EL (cell line): ENCODE measurements at regions not wholly inside any gene's neighbourhood (a gene's known extent, or its start where the extent isn't known, plus 50 kb on each side); places are given as distances from the start of the nearest gene placed in this dataset.

Source experiments
- DNase-seq: peaks from one replicate; pipeline ENCODE4 v3.0.0-alpha.2; 2016

DNA sequence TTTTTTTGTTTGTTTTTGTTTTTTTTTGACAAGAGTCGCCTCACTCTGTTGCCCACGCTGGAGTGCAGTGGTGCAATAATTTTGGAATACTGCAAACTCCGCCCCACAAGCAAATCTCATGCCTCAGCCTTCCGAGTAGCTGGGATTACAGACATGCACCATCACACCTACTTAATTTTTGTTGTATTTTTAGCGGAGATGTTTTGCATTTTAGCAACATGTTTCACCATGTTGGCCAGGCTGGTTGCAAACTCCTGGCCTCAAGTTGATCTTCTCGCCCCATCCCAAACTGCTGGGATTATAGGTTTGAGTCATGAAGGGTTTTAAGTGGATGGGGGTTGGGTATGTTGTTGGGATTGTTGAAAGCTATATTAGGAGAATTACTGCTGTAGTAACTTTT, 270.9 kb upstream of the LCORL start:
- no peak for DNase-seq

DNA sequence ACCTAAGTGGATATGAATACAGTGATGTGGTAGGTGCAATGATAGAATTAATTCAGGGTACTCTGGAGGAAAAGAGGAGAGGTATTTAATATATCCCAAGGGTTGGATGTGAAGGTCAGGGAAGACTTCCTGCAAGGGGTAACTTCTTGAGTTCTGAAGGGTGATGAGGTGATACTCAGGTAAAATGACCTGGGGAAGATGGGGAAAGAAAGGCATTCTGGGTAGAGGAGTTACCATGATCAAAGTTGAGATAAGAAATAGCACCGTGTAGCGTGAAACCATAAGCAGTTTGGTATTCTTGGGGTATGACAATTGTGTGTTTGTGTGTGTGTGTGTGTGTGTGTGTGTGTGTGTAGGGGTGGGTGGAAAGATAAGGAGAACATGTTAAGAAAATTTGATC, 270.4 kb upstream of the LCORL start:
- DNase-seq, result no peak

DNA sequence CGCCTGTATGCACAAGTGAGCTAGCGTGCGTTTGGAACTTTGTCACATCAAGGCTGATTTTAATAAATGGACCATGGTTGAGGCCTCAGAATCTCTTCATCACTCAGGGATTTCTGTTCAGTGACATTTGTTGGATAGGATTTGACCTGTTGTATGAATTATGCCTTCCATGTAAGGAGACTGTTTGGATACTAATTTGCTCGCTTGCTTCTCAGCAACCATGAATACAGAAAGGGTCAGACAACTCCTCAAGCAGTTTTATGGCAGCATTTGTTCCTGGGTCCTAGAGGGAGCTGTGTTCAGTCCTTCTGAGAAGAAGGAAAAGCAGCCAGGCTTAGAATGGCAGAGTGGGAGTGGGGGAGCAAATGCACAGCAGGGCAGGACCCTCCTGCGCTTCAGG, 269.7 kb upstream of the LCORL start:
- DNase-seq, result no peak

DNA sequence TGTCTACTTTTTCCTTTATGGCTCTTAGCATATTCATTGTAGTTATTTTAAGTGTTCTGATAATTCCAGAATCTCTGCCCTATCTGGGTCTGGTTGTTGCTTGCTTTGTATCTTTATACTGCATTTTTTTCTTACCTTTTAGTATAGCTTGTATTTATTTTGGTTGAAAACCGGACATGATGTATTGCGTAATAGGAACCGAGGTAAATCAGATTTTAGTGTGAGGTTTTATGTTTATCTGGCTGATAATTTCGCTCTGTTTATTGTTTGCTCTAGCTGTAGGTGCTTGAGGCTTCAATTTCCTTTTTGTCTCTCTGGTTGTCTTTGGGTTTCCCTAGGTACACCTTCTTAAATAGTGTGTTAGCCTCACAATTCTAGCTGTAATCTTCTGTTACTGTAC, 263.8 kb upstream of the LCORL start:
- no peak for DNase-seq

DNA sequence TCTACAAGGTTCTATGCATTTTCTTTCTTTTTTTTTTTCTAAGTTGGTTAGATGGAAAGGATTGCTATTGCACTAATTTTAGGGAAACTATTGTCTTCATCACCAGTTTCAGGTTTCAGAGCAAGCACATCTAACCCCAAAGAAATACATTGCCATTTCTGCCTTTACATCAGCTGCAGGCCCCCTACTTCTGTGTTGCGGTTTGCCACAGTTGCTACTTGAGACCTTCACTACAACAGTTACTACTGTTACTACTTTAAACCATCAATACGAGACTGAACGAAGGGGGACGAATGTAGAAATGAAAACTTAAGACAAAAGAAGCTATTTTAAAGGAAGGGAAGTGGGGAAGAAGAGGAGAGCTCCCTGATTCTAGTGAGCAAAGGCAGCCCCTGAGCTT, 256.7 kb upstream of the LCORL start:
- no peak for DNase-seq

DNA sequence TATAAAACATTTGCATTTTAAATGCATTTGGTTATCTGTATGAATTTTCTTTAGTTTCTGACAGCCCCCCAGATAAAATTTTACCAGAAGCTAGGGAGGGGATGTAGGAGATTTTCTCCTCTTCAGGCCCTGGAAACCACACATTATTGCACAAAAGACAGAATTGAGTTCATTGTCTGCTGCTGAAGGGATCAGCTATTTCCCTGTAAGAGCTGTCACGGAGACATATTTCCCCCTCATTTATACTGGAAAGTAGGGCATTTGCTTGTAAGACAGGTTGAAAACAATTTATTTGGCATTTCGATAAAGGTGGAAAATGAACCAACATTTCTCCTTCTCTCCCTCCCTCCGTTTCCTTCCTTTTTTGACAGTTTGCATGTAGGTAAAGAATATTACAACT, 241.3 kb upstream of the LCORL start:
- DNase-seq, result no peak

DNA sequence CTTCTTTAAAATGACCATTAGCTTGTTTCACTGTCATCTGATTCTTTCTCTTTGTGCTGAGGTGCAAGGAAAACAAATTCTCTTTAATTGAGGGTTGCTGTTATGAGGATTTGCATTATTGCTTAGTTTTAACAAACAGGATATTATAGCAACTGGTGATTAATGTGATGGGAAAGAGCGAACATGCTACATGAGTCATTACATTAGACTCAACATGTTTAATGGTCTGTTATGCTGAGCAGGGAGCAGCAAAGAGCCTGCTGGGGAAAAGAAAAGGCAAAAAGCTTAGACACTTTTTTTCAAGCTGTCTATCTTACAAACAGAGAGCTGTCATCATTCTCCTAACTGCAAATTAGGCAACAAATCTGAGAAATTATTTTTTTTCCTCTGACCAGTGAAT, 230.5 kb upstream of the LCORL start:
- DNase-seq, result no peak

DNA sequence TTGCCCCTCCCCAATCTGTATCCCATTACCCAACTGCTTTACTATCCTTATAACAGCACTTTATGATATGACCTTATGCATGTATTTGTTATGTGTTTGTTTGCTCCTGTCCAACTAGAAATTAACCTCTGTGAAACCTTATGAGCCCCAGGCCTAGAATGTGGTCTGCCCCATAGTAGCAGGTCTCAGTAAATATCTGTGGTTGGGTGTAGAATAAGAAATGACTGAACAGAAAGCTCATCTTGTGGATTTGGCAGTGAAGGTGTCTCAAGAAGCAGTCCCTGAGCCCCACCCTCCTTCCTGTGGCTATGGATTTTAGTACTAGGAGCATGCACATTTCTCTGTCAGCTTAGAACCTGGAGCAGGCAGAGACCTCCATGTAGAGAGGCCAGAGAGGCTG, 229.0 kb upstream of the LCORL start:
- no peak for DNase-seq

DNA sequence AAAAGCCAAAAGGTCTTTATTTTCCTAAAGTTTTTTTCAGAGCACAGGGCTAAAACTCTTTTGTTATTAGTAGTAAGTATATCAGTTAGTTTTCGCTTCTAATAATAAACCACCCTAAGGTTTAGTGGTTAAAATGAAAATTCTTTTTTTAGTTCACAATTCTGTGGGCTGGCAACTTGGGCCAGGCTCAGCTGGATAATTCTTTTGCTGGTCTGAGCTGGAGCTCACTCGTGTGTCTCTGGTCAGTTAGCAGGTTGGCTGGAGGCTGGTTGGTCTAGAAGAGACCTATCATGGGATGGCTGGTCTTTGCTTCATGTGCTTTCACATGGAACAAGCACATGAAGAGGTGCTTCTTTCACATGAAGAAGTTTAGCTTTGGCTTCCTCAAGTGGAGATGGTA, 227.1 kb upstream of the LCORL start:
- DNase-seq, result no peak

DNA sequence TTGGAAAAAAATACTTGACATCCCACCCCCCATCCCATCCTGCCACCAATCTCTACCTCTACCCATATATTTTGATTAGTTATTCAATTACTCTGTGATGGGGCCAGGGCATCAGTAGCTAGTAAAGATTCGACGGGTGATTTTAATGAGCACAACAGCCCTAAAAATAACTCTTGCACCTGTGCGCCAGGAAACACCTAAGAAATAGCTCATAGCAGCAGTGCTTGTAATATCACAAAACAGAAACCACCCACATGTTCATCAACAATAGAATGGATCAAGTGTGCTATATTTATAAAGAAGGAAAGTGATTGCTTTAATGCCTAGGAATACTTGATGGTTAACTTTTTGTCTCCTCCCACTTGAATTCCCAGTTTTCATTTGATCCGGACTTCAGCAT, 225.6 kb upstream of the LCORL start:
- DNase-seq, result no peak

DNA sequence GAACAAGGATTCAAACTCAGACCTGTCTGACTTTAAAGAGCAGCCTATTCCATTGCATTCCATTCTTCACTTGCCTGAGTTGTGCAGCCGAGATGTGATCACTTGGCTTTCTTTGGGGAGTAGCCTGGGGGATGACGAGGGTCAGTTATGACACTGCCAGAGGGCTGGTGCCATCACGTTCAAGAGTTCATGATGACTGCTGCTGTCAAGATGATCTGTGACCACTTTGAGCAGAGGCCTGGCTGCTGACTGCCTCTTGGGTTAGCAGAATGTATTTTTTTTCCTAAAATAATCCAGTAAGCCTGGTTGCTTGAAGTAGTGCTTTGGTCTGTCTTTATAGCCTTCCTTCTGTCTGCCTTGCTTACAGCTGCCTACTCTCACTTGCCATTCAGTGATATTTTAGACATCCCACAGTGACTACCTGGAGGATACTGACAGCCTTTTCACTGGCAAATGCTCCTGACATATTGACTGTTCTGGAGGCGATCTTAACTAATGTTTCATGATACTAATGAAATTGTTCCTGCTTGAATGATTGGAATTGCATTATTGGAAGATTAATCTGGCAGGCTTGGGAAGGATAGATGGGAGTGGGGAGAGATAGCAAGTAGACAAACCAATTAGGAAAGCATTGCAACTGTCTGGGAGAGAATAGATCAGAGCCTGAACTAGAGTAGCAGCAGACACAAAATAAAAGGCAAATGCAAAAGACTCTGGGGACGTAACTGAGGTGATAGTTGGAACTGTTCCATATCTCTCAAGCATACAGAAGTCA, 221.6 kb upstream of the LCORL start:
- DNase-seq, result no peak

DNA sequence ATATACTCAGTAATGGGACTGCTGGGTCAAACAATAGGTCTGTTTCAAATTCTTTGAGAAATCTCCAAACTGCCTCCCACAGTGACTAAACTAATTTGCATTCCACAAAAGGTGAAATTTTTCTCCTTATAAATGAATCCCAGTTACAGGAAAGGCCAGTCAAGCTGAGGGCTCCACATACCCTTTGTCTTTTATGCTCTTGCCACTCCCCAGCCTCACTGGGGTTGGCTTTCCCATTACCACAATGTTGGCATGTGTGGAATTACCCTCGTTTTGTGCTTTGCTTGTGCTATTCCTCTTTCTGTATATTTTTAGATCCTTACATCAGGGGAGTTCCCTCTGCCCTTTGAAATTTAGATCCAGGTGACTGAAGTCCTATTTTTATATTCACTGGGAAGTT, 220.2 kb upstream of the LCORL start:
- DNase-seq, result no peak

DNA sequence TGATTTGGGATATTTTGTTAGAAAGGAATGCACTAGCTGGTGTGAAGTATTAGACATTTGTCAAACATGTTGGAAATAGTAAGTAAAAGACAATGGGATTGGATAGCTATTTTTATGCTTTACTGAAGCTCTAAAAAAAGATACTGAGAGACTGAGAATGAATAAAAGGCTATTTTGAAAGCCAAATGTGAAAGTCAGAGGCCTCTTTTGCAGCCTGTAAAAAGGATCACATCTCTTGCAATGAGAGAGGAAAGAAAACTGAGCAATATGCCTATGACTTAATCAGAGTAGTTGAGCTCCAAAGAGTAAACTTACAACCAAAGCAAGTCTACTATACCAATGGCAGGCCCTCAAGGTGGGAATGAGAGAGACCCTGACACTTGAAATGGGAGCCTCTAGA, 212.6 kb upstream of the LCORL start:
- no peak for DNase-seq

DNA sequence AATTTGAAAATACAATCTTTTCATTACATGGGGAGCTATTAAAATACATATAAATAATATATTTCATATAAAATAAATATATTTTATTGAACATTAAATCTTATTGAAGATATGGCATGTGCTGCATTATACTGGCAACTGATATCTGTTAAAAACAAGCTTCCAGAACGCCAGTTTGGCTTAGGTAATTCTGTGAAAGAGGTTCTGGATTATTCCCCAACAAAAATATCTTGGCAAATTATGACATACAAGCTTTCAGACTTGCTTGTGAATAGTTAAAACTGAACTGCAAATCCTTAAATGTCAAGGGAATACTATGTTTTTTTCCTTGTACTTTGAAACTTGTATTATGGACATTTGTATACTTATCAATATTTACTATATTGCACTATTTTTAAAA, 210.2 kb upstream of the LCORL start:
- DNase-seq, result no peak

DNA sequence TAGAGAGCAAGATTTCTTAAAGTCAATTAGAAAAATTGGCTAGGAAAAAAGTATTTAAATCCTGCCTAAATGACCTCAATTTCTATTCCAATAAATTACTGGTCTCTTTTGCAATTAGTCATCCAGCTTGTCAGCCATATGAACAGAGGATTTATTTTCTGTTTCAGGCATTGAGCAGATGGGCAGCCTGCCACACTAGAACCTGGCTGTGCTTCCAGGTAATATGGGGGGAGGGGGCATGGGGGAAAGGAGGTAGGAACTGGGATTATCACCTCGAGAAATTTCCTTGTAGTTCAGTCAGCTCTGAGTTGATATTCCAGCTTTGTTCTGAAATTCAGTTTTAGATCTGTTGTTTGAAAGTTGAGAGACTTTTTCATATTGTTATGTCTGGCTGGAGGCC, 206.3 kb upstream of the LCORL start:
- no peak for DNase-seq

DNA sequence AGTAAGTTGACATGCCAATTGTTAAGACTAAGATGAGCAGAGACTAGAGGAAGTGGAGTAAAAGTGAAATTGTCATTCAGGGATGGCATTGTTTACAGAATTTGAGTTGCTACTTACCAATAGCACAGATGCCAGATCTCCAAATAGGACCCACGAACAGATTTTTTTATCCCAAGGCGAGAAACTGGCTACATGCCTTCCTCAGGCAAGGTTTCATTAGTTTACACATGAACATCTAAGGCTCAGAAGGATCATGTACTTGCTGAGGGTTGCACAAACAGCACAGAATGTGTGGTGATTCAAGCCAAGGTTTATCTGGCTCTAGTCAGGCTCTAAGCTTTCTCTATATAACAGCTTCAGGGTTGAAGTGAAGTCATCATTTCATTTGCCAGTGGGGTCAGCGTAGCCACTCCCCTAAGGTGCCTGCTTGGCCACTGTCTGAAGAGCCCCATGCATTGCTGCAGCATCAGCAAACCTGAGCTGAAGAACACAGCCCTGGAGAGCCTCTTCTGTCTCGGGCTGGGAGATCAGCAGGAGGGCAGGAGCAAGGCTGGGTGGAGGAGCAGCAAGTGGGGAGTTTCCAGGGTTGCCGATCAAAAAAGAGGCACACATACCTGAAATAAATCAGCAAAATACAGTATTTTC, 193.0 kb upstream of the LCORL start:
- no peak for DNase-seq

DNA sequence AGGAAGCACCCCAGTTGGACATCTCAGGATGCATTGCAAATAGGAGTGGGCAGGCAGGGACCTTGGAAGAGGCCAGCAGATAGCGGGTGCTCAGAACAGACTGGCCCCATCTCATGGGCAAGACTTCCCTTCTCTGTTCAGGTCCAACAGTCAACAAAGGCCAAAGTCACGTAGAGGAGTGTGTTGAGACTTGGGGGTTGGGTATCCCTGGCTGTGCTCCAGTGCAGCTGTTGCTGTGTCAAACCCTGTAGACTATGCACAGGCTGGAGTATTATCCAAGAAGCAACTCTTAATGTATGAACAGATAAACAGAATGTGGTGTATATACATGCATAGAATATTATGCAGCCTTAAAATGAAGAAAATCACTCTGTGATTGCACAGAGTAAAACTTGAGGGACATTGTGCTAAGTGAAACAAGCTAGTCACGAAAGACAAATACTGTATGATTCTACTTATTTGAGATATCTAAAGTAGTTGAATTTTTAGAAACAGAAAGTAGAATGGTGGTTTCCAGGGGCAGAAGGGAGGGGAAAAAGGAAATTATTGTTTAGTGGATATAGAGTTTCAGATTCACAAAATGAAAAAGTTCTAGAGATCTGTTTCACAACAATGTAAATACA, 192.1 kb upstream of the LCORL start:
- no peak for DNase-seq

DNA sequence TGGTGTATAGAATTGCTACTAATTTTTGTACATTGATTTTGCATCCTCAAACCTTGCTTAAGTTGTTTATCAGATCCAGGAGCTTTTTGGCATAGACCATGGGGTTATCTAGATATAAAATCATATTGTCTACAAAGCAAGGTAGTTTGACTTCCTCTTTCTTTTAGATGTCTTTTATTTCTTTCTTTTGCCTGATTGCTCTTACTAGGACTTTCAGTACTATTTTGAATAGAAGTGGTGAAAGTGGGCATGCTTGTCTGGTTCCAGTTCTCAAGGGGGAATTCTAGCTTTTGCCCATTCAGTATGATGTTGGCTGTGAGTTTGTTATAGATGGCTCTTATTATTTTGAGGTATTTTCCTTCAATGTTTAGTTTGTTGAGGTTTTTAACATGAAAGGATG, 187.9 kb upstream of the LCORL start:
- DNase-seq, result no peak

DNA sequence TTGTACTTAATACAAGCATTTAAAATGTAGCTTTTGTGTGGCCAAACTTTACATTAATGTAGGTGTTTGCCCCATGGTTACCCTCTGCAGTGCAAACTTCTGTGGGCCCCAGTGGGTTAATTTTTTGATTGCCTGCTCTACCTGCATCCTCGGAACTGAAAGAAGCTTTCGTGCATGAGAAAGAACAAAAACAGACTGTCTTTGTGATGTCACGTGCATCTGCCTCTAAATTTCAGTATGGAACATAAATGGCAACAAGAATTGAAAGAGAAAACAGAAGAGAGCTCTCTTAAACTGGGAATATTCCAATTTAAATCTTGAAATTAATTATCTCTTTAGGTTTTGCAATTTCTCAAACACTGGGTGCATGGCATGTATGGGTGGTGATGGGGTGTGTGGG, 182.4 kb upstream of the LCORL start:
- no peak for DNase-seq

DNA sequence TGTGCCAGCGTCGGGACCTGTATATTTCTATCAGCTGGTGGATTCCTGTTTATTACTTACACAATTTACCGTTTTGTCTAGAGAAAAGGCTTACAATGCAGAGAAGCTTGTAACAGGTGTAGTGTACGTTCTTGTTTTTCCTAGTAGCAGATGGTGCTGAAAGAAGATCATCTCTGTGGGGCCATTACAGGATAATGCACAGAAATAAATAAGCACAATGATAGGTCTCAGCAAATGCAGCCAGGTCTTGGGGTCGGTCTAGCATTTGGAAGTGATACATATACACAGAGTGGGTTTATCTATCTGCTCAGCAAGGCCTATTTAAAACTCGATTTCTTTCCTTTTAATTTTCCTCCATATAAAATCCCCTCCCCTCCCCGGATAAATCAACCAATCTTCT, 180.9 kb upstream of the LCORL start:
- DNase-seq, result no peak

DNA sequence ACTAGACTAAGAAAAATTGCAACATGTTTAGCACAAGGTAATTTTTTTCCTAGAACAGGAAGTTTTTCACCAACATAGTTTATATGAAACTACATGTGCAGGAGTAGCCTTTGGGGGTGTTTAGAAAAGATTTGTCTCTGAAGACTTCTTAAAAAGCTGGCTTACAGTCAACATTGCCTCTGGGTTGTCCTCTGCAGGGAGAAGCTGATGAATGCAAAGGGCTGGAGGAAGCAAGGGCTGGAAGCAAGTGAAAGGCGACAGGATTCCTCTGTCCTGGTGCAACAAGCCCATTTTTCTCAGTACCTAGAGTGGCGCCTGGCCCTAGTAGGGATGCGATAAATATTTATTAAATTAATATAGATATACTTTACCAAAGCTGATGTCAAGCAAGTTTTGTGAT, 180.3 kb upstream of the LCORL start:
- DNase-seq, result no peak

DNA sequence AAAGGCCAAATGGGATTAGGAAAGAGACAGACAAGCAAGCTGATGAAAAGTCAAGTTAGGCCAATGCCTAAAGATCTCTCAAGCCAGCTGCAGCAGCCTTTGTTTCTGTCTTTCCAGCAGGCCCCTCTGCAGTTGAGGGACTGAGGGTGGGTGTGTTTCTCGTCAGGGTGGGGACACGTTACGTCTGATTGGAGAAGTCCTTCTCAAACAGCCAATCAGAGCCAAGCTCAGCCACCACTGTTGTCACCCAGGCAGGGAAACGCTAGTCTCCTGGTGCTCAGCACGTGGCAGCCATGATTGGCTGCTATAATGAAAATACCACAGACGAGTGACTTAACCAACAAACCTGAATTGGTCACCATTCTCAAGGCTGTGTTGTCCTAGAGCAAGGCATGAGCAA, 177.1 kb upstream of the LCORL start:
- DNase-seq, result no peak

DNA sequence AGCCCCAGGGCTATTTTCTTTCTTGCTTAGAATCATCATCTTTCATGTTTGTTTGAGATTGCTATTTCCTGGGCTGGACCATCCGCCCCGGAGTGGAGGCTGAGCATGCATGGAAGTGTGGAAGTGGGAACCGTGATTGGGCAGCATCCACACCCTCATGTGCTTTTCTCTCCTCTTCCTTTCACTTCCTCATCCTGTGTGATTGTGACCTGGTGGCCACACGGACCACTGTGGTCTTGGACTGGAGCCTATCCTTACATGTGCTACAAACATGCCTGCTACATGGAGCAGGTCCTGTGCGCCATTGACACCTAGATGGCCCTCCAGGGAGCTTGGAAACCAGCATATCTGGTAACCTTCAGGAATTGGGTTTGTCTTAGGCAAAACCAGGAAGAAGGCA, 175.9 kb upstream of the LCORL start:
- DNase-seq, result no peak

DNA sequence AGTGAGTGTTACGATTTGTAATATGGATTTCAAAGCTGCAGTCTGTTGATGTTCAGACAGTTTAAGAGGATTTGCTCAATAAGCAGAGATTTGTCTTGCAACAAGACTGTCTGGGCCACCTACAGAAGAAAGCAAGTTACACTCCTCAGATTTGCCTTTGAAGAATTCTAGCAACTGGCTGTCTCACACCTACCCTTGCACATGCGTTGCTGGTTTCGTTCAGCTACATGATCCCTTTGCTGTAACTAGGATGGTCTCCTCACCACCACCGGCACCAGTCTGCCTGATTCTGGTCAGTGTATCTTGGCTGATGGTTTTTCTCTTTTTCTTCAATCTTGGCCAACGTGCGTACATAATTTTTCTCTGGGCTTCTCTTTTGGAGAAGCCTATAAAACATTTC, 172.7 kb upstream of the LCORL start:
- DNase-seq, result no peak

DNA sequence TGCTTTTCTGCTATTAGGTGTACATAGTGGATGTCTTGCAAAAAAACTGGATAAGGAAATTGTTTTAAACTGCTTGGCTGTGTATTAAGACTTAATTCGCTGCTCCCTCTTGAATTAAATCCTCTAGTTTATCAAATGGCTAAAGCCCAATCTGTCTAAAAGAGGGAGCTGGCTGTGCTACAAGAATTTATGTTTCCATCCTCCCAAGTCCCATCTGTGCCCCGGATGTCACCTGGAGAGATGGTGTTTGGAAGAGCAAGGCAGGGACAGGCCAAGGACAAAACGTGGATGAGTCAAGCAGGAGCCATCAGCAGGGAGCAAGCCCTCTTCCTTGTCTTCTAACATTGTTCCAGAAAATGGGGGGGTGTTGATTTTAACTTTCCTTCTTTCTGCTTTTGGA, 171.3 kb upstream of the LCORL start:
- DNase-seq, result no peak
